Smooth muscle cell (in vitro differentiated cells): ENCODE measurements at regions not wholly inside any gene's neighbourhood (a gene's known extent, or its start where the extent isn't known, plus 50 kb on each side); places are given as distances from the start of the nearest gene placed in this dataset.

Source experiments
- DNase-seq: peaks from one replicate; lab custom pipeline; 2025; ENCODE audit not compliant: unreplicated experiment; lab: John Stamatoyannopoulos, UW
- H2AFZ ChIP-seq: fragments of 200-600 bp; sonication (generic); 2 replicates; pipeline ENCODE4 v1.6.0; 2016; ENCODE audit warnings: antibody characterized with exemption, low read depth, mild to moderate bottlenecking
- H3F3A ChIP-seq: fragments of 200-600 bp; sonication (generic); 2 replicates; pipeline ENCODE4 v1.6.0; 2017; ENCODE audit warnings: antibody characterized with exemption, low read depth
- H3K27ac ChIP-seq: fragments of 200-600 bp; sonication (generic); 2 replicates; pipeline ENCODE4 v1.5.1; 2016; ENCODE audit warnings: low read depth, mild to moderate bottlenecking
- H3K27me3 ChIP-seq: fragments of 200-600 bp; sonication (generic); 2 replicates; pipeline ENCODE4 v1.6.1; 2016; ENCODE audit warnings: low read depth, mild to moderate bottlenecking
- H3K36me3 ChIP-seq: fragments of 200-600 bp; sonication (generic); 2 replicates; pipeline ENCODE4 v1.5.1; 2016; ENCODE audit warnings: low read depth
- H3K4me1 ChIP-seq: fragments of 200-600 bp; sonication (generic); 2 replicates; pipeline ENCODE4 v1.5.1; 2016; ENCODE audit warnings: low read depth
- H3K4me2 ChIP-seq: fragments of 200-600 bp; sonication (generic); 2 replicates; pipeline ENCODE4 v1.6.0; 2016; ENCODE audit warnings: mild to moderate bottlenecking
- H3K4me3 ChIP-seq: fragments of 200-600 bp; sonication (generic); 2 replicates; pipeline ENCODE4 v1.5.1; 2016; ENCODE audit warnings: mild to moderate bottlenecking
- H3K79me2 ChIP-seq: fragments of 200-600 bp; sonication (generic); 2 replicates; pipeline ENCODE4 v1.6.0; 2016; ENCODE audit warnings: low read depth, mild to moderate bottlenecking
- H3K9ac ChIP-seq: fragments of 200-600 bp; sonication (generic); 2 replicates; pipeline ENCODE4 v1.6.0; 2016; ENCODE audit warnings: low read depth
- H3K9me3 ChIP-seq: fragments of 200-600 bp; sonication (generic); replicated peaks from 2 replicates; pipeline ENCODE4 v1.5.1; 2016; ENCODE audit warnings: low read depth
- H4K20me1 ChIP-seq: fragments of 200-600 bp; sonication (generic); 2 replicates; pipeline ENCODE4 v1.6.0; 2016; ENCODE audit warnings: low read depth
- CTCF ChIP-seq: fragments of 200-600 bp; sonication (generic); IDR thresholded peaks from 2 replicates; pipeline ENCODE4 v1.5.1; 2017; ENCODE audit warnings: borderline replicate concordance, mild to moderate bottlenecking, antibody characterized with exemption; ENCODE audit not compliant: insufficient read depth, poor library complexity, severe bottlenecking
- WGBS: methylation state at CpG from one replicate; pipeline ENCODE4 v1.1.7; 2016; ENCODE audit warnings: low lambda C conversion rate; 5-methylcytosine and 5-hydroxymethylcytosine counted together

DNA sequence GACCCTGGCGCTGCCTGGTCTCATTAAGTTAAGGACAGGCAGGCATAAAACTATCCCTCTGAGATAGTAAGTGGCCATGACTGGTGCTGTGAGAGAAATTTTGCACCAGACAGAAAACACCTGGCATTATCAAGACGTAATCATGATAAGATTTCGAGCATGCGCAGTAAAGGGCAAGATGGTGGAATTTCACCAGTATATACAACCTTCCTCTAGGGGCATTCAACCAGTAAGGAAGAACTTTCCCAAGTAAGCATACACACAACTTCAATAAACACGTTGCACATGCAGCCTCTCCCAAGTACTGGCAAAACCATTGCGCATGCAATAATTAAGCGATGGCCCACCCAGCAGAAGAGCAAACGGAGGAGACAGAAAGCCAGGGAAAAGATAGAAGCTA lies 1376.4 kb upstream of the CRIM1 start:
- Histone ChIP-seq H3K9ac (no peak overlapping the region), H3K36me3 (no peaks in the 10 kb centered on the region), H3K9me3 (no peaks in the 10 kb centered on the region), H3K27ac (no peak overlapping the region), H3K79me2 (no peaks in the 10 kb centered on the region), H3K27me3 (no peaks in the 10 kb centered on the region), H3F3A (no peaks in the 10 kb centered on the region), H3K4me2 (no peak overlapping the region), H4K20me1 (no peaks in the 10 kb centered on the region), H3K4me1 (no peaks in the 10 kb centered on the region), H2AFZ (no peak overlapping the region), H3K4me3 (no peak overlapping the region)
- TF ChIP-seq CTCF: no peak
- no peak for DNase-seq
- WGBS: 94% methylated on average over 8 of the region's 8 CpGs

DNA sequence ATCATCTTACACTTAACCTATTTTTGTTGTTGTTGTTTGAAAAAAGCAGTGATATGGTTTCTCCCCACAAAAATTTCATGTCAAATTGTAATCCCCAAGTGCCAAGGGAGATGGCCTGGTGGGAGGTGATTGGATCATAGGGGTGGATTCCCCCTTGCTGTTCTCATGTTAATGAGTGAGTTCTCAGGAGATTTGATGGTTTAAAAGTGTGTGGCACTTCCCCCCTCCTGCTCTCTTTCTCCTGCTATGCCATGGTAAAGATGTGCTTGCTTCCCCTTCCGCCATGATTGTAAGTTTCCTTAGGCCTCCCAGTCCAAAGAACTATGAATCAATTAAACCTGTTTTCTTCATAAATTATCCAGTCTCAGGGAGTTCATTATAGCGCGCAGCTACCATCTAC lies 1362.7 kb upstream of the FAM98A start:
- Histone ChIP-seq H3K4me3 (no peak overlapping the region), H3K9me3 (no peaks in the 10 kb centered on the region), H3K79me2 (no peaks in the 10 kb centered on the region), H2AFZ (no peak overlapping the region), H3K36me3 (no peaks in the 10 kb centered on the region), H3K4me1 (no peaks in the 10 kb centered on the region), H3F3A (no peaks in the 10 kb centered on the region), H3K27me3 (no peaks in the 10 kb centered on the region), H3K4me2 (no peak overlapping the region), H3K27ac (no peak overlapping the region), H4K20me1 (no peaks in the 10 kb centered on the region), H3K9ac (no peak overlapping the region)
- no peak for DNase-seq
- TF ChIP-seq CTCF: no peak
- 99% methylated on average over 3 of the region's 3 CpGs for WGBS

DNA sequence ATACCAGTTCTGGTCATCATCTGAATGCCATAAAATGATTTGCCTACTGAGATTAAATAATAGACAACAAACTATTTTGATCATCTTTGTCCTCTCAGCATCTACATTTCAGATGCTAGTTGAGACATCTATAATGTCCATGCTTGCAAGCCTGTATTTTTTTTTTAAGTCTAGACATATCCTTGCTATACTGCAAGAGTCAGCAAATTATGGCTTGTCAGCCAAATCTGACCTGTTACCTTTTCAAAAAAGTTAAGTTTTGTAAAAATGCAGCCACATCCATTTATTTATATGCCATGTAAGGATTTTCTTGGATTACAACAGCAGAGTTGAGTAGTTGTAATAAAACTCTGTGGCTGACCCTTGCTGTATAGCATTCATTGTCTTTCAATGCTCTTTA lies 1355.7 kb upstream of the FAM98A start:
- Histone ChIP-seq H3K79me2 (no peaks in the 10 kb centered on the region), H3K4me3 (no peak overlapping the region), H3K27me3 (no peaks in the 10 kb centered on the region), H3K9me3 (no peaks in the 10 kb centered on the region), H2AFZ (no peak overlapping the region), H3K27ac (no peak overlapping the region), H3K9ac (no peak overlapping the region), H4K20me1 (no peaks in the 10 kb centered on the region), H3K36me3 (no peaks in the 10 kb centered on the region), H3F3A (no peaks in the 10 kb centered on the region), H3K4me2 (no peak overlapping the region), H3K4me1 (no peaks in the 10 kb centered on the region)
- DNase-seq: no peak
- no peak for TF ChIP-seq CTCF

- Histone ChIP-seq H3K4me3 (no peak overlapping the region), H3K27ac (no peak overlapping the region), H3K9me3 (no peaks in the 10 kb centered on the region), H4K20me1 (no peaks in the 10 kb centered on the region), H3K27me3 (no peaks in the 10 kb centered on the region), H3K9ac (no peak overlapping the region), H3K4me2 (no peak overlapping the region), H2AFZ (no peak overlapping the region), H3K79me2 (no peaks in the 10 kb centered on the region), H3K4me1 (no peaks in the 10 kb centered on the region), H3K36me3 (no peaks in the 10 kb centered on the region), H3F3A (no peaks in the 10 kb centered on the region)
- 74% methylated on average over 6 of the region's 6 CpGs for WGBS
- no peak for TF ChIP-seq CTCF
- DNase-seq: no peak
Measured at GRCh38 chr2:34950797-34951196, 1351.7 kb upstream of the FAM98A start.
